LNCaP clone FGC (cell line): ENCODE measurements at regions not wholly inside any gene's neighbourhood (a gene's known extent, or its start where the extent isn't known, plus 50 kb on each side); places are given as distances from the start of the nearest gene placed in this dataset.

Experiments
- DNase-seq: peaks from one replicate; pipeline ENCODE4 v3.0.0-alpha.2; 2011; ENCODE audit warnings: low read depth
- H3K4me3 ChIP-seq: 2 replicates; pipeline ENCODE4 v1.5.1; 2011; ENCODE audit warnings: mild to moderate bottlenecking, low read depth, low read length, control low read depth
- CTCF ChIP-seq: IDR thresholded peaks from 2 replicates; pipeline ENCODE4 v1.5.1; 2012; ENCODE audit warnings: mild to moderate bottlenecking; ENCODE audit not compliant: control insufficient read depth, insufficient read depth; ENCODE audit errors: extremely low read depth

GRCh38 chr9:118529624-118530214 lies 825.5 kb downstream of the TLR4 start:
- DNase-seq = no peak
- no peak overlapping the region for H3K4me3 ChIP-seq
- TF ChIP-seq CTCF = no peak

GRCh38 chr9:118532592-118532991 lies 828.4 kb downstream of the TLR4 start:
- no peak overlapping the region for H3K4me3 ChIP-seq
- no peak for DNase-seq
- no peak for TF ChIP-seq CTCF

- no peak for DNase-seq
- H3K4me3 ChIP-seq = no peak overlapping the region
- TF ChIP-seq CTCF = no peak
Observed at GRCh38 chr9:118533101-118533500, 828.9 kb downstream of the TLR4 start.

- no peak for DNase-seq
- no peak overlapping the region for H3K4me3 ChIP-seq
- TF ChIP-seq CTCF = no peak
Observed at GRCh38 chr9:118533850-118534249, 829.6 kb downstream of the TLR4 start.

- H3K4me3 ChIP-seq = no peak overlapping the region
Observed at GRCh38 chr9:118536153-118536552, 832.0 kb downstream of the TLR4 start.

GRCh38 chr9:118538959-118539358 lies 830.3 kb downstream of the BRINP1 start:
- no peak for DNase-seq
- no peak for TF ChIP-seq CTCF
- no peak overlapping the region for H3K4me3 ChIP-seq

More at GRCh38 chr9:118536153-118536552, 832.0 kb downstream of the TLR4 start:
- no peak for TF ChIP-seq CTCF
- no peak for DNase-seq

GRCh38 chr9:118553465-118553864 lies 815.8 kb downstream of the BRINP1 start:
- no peak overlapping the region for H3K4me3 ChIP-seq
- DNase-seq = no peak
- TF ChIP-seq CTCF = no peak
